HepG2 (cell line): ENCODE measurements at regions not wholly inside any gene's neighbourhood (a gene's known extent, or its start where the extent isn't known, plus 50 kb on each side); places are given as distances from the start of the nearest gene placed in this dataset.

Experiments
- ASH2L ChIP-seq: fragments of 300-600, 200-600 bp; sonication (generic); IDR thresholded peaks from 2 replicates; pipeline ENCODE4 v1.7.0; 2017; ENCODE audit warnings: low read depth, mild to moderate bottlenecking, moderate library complexity, mixed read lengths, low read length; ENCODE audit not compliant: insufficient read length
- ATAD3A ChIP-seq: sonication (generic); formaldehyde crosslinking; IDR thresholded peaks from 2 replicates; pipeline ENCODE4 v1.4.0; 2020; ENCODE audit warnings: missing genetic modification reagents
- GPN1 ChIP-seq: sonication (generic); formaldehyde crosslinking; IDR thresholded peaks from 2 replicates; pipeline ENCODE4 v1.5.1; 2020; ENCODE audit warnings: missing genetic modification reagents, borderline replicate concordance
- HIVEP1 ChIP-seq: sonication (generic); formaldehyde crosslinking; IDR thresholded peaks from 2 replicates; pipeline ENCODE4 v1.4.0; 2020; ENCODE audit warnings: mild to moderate bottlenecking, missing genetic modification reagents
- KLF6 ChIP-seq: IDR thresholded peaks from 2 replicates; pipeline ENCODE4 v1.8.0; 2016; ENCODE audit warnings: missing biosample characterization, missing genetic modification reagents
- MEIS2 ChIP-seq: sonication (generic); formaldehyde crosslinking; IDR thresholded peaks from 2 replicates; pipeline ENCODE4 v1.9.0; 2021; ENCODE audit warnings: mild to moderate bottlenecking, missing genetic modification reagents
- MTA3 ChIP-seq: sonication (generic); formaldehyde crosslinking; IDR thresholded peaks from 2 replicates; pipeline ENCODE4 v1.4.0; 2020; ENCODE audit warnings: missing genetic modification reagents
- MYPOP ChIP-seq: sonication (generic); formaldehyde crosslinking; IDR thresholded peaks from 2 replicates; pipeline ENCODE4 v1.8.1; 2023; ENCODE audit warnings: mild to moderate bottlenecking, moderate library complexity, missing genetic modification reagents
- NFE2 ChIP-seq: sonication (generic); formaldehyde crosslinking; IDR thresholded peaks from 2 replicates; pipeline ENCODE4 v1.4.0; 2020; ENCODE audit warnings: missing genetic modification reagents
- NFYC ChIP-seq: IDR thresholded peaks from 2 replicates; pipeline ENCODE4 v1.6.1; 2016; ENCODE audit warnings: missing genetic modification reagents, missing compliant biosample characterization
- PLRG1 ChIP-seq: fragments of 450-650 bp; conservative IDR thresholded peaks from 2 replicates; pipeline ENCODE4 v1.6.1; 2016
- SIX4 ChIP-seq: sonication (generic); formaldehyde crosslinking; IDR thresholded peaks from 2 replicates; pipeline ENCODE4 v1.4.0; 2020; ENCODE audit warnings: missing genetic modification reagents
- SMC3 ChIP-seq: IDR thresholded peaks from 2 replicates; pipeline ENCODE4 v1.6.1; 2011; ENCODE audit warnings: low read length, improper control_type of control experiment
- TBX3 ChIP-seq: fragments of 450-650 bp; IDR thresholded peaks from 2 replicates; pipeline ENCODE4 v1.6.1; 2017; ENCODE audit warnings: antibody characterized with exemption, mild to moderate bottlenecking, inconsistent platforms, borderline replicate concordance
- ZMYM2 ChIP-seq: sonication (generic); formaldehyde crosslinking; IDR thresholded peaks from 2 replicates; pipeline ENCODE4 v1.8.0; 2022; ENCODE audit warnings: mild to moderate bottlenecking, missing genetic modification reagents
- ZNF24 ChIP-seq: fragments of 450-650 bp; IDR thresholded peaks from 2 replicates; pipeline ENCODE4 v1.6.1; 2017; ENCODE audit warnings: antibody characterized with exemption, mild to moderate bottlenecking
- ZNF432 ChIP-seq: sonication (generic); formaldehyde crosslinking; IDR thresholded peaks from 2 replicates; pipeline ENCODE4 v1.5.0; 2020; ENCODE audit warnings: missing genetic modification reagents, mild to moderate bottlenecking, borderline replicate concordance
- ZNF562 ChIP-seq: sonication (generic); formaldehyde crosslinking; IDR thresholded peaks from 2 replicates; pipeline ENCODE4 v1.8.0; 2022; ENCODE audit warnings: missing genetic modification reagents, borderline replicate concordance
- ZNF589 ChIP-seq: sonication (generic); formaldehyde crosslinking; conservative IDR thresholded peaks from 2 replicates; pipeline ENCODE4 v1.8.0; 2022; ENCODE audit warnings: mild to moderate bottlenecking, moderate library complexity, missing genetic modification reagents
- ZNF609 ChIP-seq: sonication (generic); formaldehyde crosslinking; IDR thresholded peaks from 2 replicates; pipeline ENCODE4 v1.4.0; 2020; ENCODE audit warnings: mild to moderate bottlenecking, missing genetic modification reagents, borderline replicate concordance
- ZNF619 ChIP-seq: sonication (generic); formaldehyde crosslinking; IDR thresholded peaks from 2 replicates; pipeline ENCODE4 v1.4.0; 2020; ENCODE audit warnings: mild to moderate bottlenecking, missing genetic modification reagents
- ZNF772 ChIP-seq: sonication (generic); formaldehyde crosslinking; IDR thresholded peaks from 2 replicates; pipeline ENCODE4 v1.5.0; 2020; ENCODE audit warnings: mild to moderate bottlenecking, missing genetic modification reagents
- ZUFSP ChIP-seq: sonication (generic); formaldehyde crosslinking; IDR thresholded peaks from 2 replicates; pipeline ENCODE4 v1.9.0; 2021; ENCODE audit warnings: missing genetic modification reagents, mild to moderate bottlenecking, borderline replicate concordance
- TF ChIP-seq, protein P1 (sequence below): sonication (generic); IDR thresholded peaks from 2 replicates; pipeline ENCODE4 v1.6.1; 2016; ENCODE audit warnings: low read depth, borderline replicate concordance

DNA sequence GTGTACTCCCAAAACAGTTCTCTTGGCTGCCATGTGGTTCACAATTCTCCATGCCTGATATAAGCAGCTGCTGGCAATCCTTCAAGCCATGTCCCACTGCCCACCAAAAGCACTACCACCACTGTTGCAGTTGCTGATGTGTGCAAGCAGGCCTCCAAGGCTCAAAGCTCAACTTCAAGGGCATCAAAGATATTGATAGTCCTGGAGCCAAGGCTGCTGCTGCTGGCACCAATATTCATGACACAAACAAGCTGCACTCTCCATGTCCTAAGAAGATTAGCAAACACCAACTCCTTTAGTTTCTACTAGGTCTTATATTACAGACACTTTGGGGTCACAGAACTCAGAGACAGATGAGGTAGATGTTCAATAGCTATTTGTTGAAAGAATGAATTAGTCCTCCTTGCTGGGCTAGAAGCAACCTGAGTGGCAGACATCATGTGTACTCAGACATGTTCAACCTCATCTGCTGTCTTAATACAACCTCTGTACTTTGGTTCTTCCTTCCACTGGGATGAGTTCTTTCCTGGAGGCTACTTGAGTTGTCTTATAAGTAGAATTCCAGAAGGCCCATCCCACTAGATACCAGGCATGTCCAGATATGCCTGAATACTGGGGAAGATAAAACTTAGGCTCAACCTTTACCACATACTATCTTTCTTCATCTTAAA, 104.5 kb upstream of the UGP2 start (continued):
- TF ChIP-seq HIVEP1 (CRISPR knock-in tag) (no peak), ASH2L (peak; percentile 82), SMC3 (no peak), NFYC (no peak), NFE2 (no peak), MEIS2 (CRISPR knock-in tag) (no peak), ZNF24 (no peak), ZMYM2 (CRISPR knock-in tag) (0 out of 2 replicates have a peak, but pooled peaks have one; percentile 23), MYPOP (CRISPR knock-in tag) (no peak), ZUFSP (CRISPR knock-in tag) (no peak), ZNF432 (CRISPR knock-in tag) (no peak), ATAD3A (CRISPR knock-in tag) (no peak), GPN1 (no peak), ZNF589 (CRISPR knock-in tag) (no peak), KLF6 (CRISPR knock-in tag) (no peak), ZNF772 (CRISPR knock-in tag) (no peak), SIX4 (CRISPR knock-in tag) (peak; percentile 78; the same call in 1 of the 2 replicates), PLRG1 (no peak), ZNF562 (CRISPR knock-in tag) (no peak), ZNF619 (CRISPR knock-in tag) (no peak), TBX3 (no peak), ZNF609 (CRISPR knock-in tag) (peak; percentile 73; the same call in 1 of the 2 replicates), MTA3 (CRISPR knock-in tag) (no peak)
- TF ChIP-seq, protein P1, sequence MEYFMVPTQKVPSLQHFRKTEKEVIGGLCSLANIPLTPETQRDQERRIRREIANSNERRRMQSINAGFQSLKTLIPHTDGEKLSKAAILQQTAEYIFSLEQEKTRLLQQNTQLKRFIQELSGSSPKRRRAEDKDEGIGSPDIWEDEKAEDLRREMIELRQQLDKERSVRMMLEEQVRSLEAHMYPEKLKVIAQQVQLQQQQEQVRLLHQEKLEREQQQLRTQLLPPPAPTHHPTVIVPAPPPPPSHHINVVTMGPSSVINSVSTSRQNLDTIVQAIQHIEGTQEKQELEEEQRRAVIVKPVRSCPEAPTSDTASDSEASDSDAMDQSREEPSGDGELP: no peak
